Adrenal gland (tissue), 5 donors: ENCODE measurements at regions not wholly inside any gene's neighbourhood (a gene's known extent, or its start where the extent isn't known, plus 50 kb on each side); places are given as distances from the start of the nearest gene placed in this dataset.

Experiments
- CTCF ChIP-seq, 6 experiments: fragments of 450-650 bp in 4 of 6; fragments of 200-600 bp in 2 of 6; sonication (generic) in 1 of 6; IDR thresholded peaks; 1 replicate in 5 of 6; 2 replicates in 1 of 6; pipeline versions ENCODE4 v1.5.1 to v1.8.0; 2016 to 2021; ENCODE audit warnings: antibody characterized with exemption in 6 of 6, mild to moderate bottlenecking in 2 of 6, moderate library complexity in 1 of 6
- POLR2A ChIP-seq, 2 donors: fragments of 450-650 bp; IDR thresholded peaks; one replicate each; pipeline ENCODE4 v1.6.1; 2017; ENCODE audit warnings: antibody characterized with exemption in 2 of 2, mild to moderate bottlenecking in 2 of 2, moderate library complexity in 1 of 2
- donor health status: DM: no; HTN: no; CAD: no.

DNA sequence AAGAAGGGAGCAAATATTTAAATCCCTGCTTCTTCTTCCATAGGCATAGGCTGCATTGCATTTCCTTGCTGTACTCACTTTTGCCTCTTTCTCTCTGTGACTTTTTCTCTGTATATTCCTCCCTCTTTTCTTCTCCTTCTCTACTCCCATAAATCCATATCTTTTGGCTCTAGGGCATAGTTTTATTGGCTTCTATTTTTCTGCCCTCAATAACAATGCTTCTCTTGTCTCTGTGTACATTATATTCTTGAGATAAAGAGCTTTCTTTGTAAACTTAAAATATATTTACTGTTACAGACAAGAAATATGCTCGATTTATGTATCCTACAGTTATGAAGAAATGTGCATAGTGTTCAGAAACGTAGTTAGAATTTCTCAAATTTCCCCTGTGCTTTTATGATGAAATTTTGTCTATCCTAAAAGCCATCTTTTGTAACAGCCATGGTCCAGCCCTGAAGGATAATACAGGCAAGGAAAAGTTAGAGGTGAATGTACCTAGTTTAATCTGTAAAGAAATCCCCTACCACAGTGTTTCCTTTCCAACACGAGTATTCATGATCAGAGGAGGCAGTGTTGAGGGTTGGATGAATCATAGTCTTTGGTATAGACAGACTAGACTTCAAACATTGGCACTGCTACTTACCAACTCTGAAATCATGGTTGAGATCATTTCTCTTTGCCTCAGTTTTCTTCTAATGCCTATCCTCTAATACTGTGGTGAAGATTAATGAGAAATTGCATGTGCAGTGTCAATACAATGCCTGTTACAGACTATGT lies 173.3 kb upstream of the FAR2 start:
- TF ChIP-seq CTCF (IDR thresholded peaks at IDR 0.05) (no peak), POLR2A (IDR thresholded peaks at IDR 0.05) (no peak)
